BLaER1 (cell line): ENCODE measurements at regions not wholly inside any gene's neighbourhood (a gene's known extent, or its start where the extent isn't known, plus 50 kb on each side); places are given as distances from the start of the nearest gene placed in this dataset.
"Not testable (repeated sequence)": the region's sequence is repeated elsewhere in the genome, so short reads cannot be mapped to it uniquely, and the experiment has no call there.

Experiments
- H3K27ac ChIP-seq: shearing (Covaris generic); formaldehyde crosslinking; 2 replicates; pipeline ENCODE4 v1.8.1; 2022
- H3K27me3 ChIP-seq: shearing (Covaris generic); formaldehyde crosslinking; 2 replicates; pipeline ENCODE4 v1.8.1; 2022
- H3K36me3 ChIP-seq: shearing (Covaris generic); formaldehyde crosslinking; 2 replicates; pipeline ENCODE4 v1.8.1; 2022
- H3K4me1 ChIP-seq: shearing (Covaris generic); formaldehyde crosslinking; 2 replicates; pipeline ENCODE4 v1.8.1; 2022
- H3K4me2 ChIP-seq: shearing (Covaris generic); formaldehyde crosslinking; 2 replicates; pipeline ENCODE4 v1.8.1; 2022
- H3K4me3 ChIP-seq: shearing (Covaris generic); formaldehyde crosslinking; 2 replicates; pipeline ENCODE4 v1.8.1; 2022
- H3K9ac ChIP-seq: shearing (Covaris generic); formaldehyde crosslinking; 2 replicates; pipeline ENCODE4 v1.8.1; 2022
- H3K9me3 ChIP-seq: shearing (Covaris generic); formaldehyde crosslinking; 2 replicates; pipeline ENCODE4 v1.8.1; 2022
- H4K20me1 ChIP-seq: shearing (Covaris generic); formaldehyde crosslinking; 2 replicates; pipeline ENCODE4 v1.8.1; 2022
- Cebpa-rat ChIP-seq: shearing (Covaris generic); IDR thresholded peaks from 2 replicates; pipeline ENCODE4 v1.8.1; 2022

DNA sequence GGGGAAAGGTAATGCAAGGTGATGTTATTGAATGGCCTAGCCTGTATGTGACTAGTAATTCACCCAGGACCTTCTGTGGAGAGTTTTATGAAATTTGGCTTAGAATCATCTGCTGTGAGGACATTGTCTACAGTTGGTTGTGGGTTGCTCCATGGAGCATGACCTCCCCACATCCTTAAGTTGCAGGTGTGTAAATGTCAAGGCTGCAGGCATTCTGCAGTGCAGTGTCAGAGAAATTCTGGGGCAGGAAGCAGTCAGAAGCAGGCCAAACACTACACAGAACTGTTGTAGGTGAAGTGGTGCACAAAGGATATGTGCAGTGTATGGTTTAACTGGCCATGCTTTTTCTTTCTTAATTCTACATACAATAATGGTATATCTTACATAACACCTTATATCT is 588.3 kb downstream of the EBF1 start:
- H4K20me1 ChIP-seq = no peaks in the 10 kb centered on the region
- H3K4me1 ChIP-seq = peaks cover 74% of the 10 kb centered on the region
- peak overlapping the region; percentile 78 for H3K9ac ChIP-seq
- peak overlapping the region; percentile 94 for H3K27ac ChIP-seq
- peaks cover 20% of the 10 kb centered on the region for H3K9me3 ChIP-seq
- no peaks in the 10 kb centered on the region for H3K27me3 ChIP-seq
- peak overlapping the region; percentile 56 for H3K4me3 ChIP-seq
- H3K4me2 ChIP-seq = peak overlapping the region; percentile 86
- H3K36me3 ChIP-seq = peaks cover 9% of the 10 kb centered on the region; the same call in 1 of the 2 replicates
- no peak for TF ChIP-seq Cebpa-rat

DNA sequence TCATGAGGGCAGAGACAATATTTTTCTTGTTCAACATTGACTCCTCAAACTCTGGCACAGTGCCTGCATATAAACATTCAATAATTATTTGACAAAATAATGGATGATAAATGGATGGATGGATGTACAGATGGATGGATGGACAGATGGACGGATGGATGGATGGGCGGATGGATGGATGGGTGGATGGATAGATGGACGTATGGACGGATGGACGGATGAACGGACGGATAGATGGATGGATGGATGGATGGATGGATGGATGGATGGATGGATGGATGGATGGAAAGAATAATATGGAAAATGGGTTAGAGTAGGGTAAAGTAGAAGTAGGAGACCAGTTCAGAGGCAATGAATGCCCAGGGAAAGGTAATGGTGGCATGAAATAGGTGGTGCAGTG is 589.2 kb downstream of the EBF1 start:
- TF ChIP-seq Cebpa-rat = no peak
- Histone ChIP-seq H3K4me1 (peaks cover 64% of the 10 kb centered on the region), H3K36me3 (peaks cover 13% of the 10 kb centered on the region), H3K4me2 (peak overlapping the region; percentile 86), H3K9ac (peak overlapping the region; percentile 78; the same call in 1 of the 2 replicates), H3K27me3 (no peaks in the 10 kb centered on the region), H3K27ac (peak overlapping the region; percentile 94), H3K4me3 (no peak overlapping the region), H4K20me1 (no peaks in the 10 kb centered on the region), H3K9me3 (peaks cover 30% of the 10 kb centered on the region)

DNA sequence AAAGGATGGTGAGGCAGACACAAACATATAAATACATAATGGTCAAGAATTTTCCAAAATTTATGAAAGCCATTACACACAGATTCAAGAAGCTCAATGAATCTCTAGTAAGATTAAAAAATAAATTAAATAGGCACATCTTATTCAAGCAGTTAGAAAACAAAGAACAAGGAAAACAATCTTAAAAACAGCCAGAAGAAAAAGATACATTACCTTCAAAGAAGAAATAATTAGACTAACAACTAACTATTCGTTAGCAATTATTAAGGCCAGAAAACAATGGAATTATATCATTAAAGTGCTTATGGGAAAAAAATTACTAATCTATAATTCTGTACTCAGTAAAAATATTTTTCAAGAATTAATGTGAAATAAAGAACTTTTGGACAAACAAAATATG is 593.1 kb downstream of the EBF1 start:
- Histone ChIP-seq H3K36me3 (peaks cover 21% of the 10 kb centered on the region), H3K4me2 (no peak overlapping the region), H3K9ac (no peak overlapping the region), H3K4me3 (no peak overlapping the region), H3K27ac (no peak overlapping the region), H3K27me3 (no peaks in the 10 kb centered on the region), H3K4me1 (peaks cover 47% of the 10 kb centered on the region), H4K20me1 (no peaks in the 10 kb centered on the region), H3K9me3 (peaks cover 65% of the 10 kb centered on the region)
- TF ChIP-seq Cebpa-rat = no peak

DNA sequence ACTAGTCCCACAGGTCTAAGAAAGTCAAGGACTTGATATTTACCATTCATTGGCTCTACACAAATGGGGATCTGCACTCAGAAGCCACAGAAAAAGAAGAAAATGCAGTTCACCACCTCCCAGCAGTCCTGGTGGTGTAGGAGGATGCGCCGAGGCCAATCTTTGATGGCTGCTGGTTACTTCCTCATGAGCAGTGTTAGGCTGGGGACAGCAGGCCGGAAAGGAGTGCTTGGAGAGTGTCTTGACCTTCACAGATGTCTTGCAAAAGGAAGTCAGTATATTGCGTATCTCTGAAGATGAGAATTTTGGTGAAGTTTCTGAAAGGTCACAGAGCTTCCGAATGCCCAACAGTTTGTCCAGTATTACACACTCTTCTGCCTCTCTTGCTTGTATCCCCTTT is 597.0 kb downstream of the EBF1 start:
- no peaks in the 10 kb centered on the region for H4K20me1 ChIP-seq
- H3K4me3 ChIP-seq = no peak overlapping the region
- H3K36me3 ChIP-seq = peaks cover 30% of the 10 kb centered on the region
- TF ChIP-seq Cebpa-rat = no peak
- H3K4me1 ChIP-seq = peaks cover 48% of the 10 kb centered on the region
- peak overlapping the region; percentile 6; the same call in 1 of the 2 replicates for H3K4me2 ChIP-seq
- H3K9me3 ChIP-seq = peaks cover 81% of the 10 kb centered on the region
- peak overlapping the region; percentile 32 for H3K27ac ChIP-seq
- no peaks in the 10 kb centered on the region for H3K27me3 ChIP-seq
- H3K9ac ChIP-seq = no peak overlapping the region

DNA sequence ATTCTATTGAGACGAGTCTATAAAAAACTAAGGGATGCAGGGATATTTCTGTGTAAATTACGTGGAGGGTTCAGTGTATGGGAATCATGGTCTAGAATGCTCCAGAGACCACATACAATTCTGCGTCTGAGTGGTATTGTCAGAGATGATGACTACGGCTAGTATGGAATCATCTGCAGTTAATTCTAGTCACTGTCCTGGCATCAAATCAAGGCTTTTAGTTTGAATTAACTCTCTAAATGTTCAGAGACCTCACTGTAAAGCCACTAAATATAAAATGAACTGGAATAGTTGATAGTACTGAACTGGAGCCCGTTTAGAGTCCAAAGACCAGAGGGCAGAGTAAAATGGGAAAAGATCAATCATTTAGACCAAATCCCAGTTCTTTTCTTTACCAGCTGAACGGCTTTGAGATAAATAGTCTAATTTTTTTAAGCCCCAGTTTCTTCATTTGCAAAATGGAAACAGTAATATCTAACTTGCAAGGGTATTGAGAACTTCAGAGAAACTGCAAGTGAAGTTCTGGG is 599.8 kb downstream of the EBF1 start:
- H3K9ac ChIP-seq = no peak overlapping the region
- H3K27me3 ChIP-seq = no peaks in the 10 kb centered on the region
- TF ChIP-seq Cebpa-rat = no peak
- peaks cover 31% of the 10 kb centered on the region for H3K36me3 ChIP-seq
- H3K9me3 ChIP-seq = peaks cover 81% of the 10 kb centered on the region
- no peaks in the 10 kb centered on the region for H4K20me1 ChIP-seq
- peak overlapping the region; percentile 55 for H3K4me2 ChIP-seq
- H3K27ac ChIP-seq = peak overlapping the region; percentile 23
- peaks cover 48% of the 10 kb centered on the region for H3K4me1 ChIP-seq
- no peak overlapping the region for H3K4me3 ChIP-seq

DNA sequence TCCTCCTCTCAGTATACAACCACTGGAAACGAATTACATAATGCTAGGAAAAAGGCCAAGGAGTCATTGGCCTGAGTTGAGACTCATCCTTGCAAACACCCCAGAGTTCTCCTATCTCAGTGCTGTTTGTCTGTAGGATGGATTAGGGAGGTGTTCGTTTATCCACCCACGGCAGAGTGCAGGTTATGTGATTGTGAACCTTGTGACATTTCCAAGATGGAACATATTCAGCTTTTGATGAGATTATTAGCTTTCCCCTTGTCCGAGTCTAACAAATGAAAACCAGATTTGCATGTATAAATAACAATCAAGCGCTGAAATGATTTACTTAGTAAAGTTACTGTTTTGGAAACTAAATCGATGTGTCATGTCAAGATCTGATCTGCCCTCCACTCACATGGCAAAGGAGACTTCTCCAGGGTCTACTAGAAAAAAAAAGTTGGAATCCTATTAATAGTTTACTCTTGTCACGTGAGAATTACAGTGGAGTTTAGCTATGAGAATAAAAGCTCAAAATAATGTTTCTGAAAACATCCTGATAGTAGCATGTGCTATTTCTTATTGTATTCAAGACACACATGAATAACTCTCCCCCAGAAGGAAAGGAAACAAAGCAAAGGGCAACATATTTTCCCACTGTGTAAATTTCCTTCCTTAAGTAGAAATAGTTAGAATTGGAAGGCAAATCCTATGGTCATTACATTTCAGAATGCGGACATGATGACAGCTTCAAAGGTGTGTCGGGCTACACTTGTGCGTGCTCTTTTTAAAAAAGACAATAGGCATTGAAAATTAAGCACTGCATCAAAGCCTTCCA is 600.4 kb downstream of the EBF1 start:
- Histone ChIP-seq H3K27me3 (no peaks in the 10 kb centered on the region), H3K9me3 (peaks cover 80% of the 10 kb centered on the region), H4K20me1 (no peaks in the 10 kb centered on the region), H3K27ac (peak overlapping the region; percentile 23), H3K9ac (no peak overlapping the region), H3K4me2 (peak overlapping the region; percentile 55), H3K36me3 (peaks cover 28% of the 10 kb centered on the region), H3K4me1 (peaks cover 48% of the 10 kb centered on the region), H3K4me3 (no peak overlapping the region)
- no peak for TF ChIP-seq Cebpa-rat

DNA sequence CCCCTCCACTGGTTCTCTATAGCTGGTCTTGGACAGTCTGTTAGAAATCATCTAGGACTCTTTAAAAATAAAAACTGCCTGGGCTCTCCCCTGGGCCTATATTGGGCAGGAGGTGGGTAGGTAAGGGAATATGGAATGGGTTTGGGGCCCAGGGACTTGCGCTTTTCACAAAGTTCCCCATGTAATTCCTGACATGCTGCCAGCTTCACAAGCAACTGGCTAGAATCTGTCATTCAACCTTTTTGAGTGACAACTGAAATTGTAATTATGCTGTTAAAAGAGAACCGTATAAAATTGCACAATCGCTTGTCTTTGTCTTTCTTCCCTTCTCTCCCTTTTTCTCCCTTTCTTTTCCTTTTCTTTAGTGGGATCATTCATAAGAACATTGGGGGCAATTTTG is 603.1 kb downstream of the EBF1 start:
- H3K27ac ChIP-seq = no peak overlapping the region
- H3K9ac ChIP-seq = no peak overlapping the region
- H4K20me1 ChIP-seq = no peaks in the 10 kb centered on the region
- no peak overlapping the region for H3K4me2 ChIP-seq
- no peak for TF ChIP-seq Cebpa-rat
- H3K36me3 ChIP-seq = peaks cover 28% of the 10 kb centered on the region
- H3K4me3 ChIP-seq = no peak overlapping the region
- H3K4me1 ChIP-seq = peaks cover 29% of the 10 kb centered on the region
- peaks cover 74% of the 10 kb centered on the region for H3K9me3 ChIP-seq
- H3K27me3 ChIP-seq = no peaks in the 10 kb centered on the region

DNA sequence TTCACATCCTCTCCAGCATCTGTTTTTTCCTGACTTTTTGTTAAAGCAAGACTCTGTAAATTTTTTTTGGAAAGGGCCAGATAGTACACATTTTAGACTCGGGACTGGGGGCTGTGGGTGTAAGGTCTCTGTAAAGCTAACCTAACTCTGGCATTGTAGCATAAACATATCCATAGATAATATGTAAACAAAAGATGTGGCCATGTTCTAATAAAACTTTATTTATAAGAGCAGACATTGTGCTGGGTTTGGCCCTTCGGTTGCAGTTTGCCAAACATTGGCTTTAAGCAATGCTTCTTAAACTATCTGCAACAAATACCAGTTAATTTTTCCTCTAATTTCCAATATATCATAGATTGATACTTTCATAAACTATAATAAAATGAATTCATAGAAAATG is 605.2 kb downstream of the EBF1 start:
- Histone ChIP-seq H3K36me3 (peaks cover 21% of the 10 kb centered on the region), H3K9me3 (peaks cover 76% of the 10 kb centered on the region), H3K4me1 (peaks cover 13% of the 10 kb centered on the region), H4K20me1 (no peaks in the 10 kb centered on the region), H3K9ac (no peak overlapping the region), H3K27me3 (no peaks in the 10 kb centered on the region), H3K27ac (no peak overlapping the region), H3K4me2 (no peak overlapping the region), H3K4me3 (no peak overlapping the region)
- no peak for TF ChIP-seq Cebpa-rat

DNA sequence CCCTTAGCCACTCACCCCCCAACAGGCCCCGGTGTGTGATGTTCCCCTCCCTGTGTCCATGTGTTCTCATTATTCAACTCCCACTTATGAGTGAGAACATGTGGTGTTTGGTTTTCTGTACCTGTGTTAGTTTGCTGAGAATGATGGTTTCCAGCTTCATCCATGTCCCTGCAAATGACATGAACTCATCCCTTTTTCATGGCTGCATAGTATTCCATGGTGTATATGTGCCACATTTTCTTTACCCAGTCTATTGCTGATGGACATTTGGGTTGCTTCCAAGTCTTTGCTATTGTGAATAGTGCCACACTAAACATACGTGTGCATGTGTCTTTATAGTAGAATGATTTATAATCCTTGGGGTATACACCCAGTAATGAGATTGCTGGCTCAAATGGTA is 605.7 kb downstream of the EBF1 start:
- H3K9ac ChIP-seq, H3K27ac ChIP-seq, H3K4me1 ChIP-seq, H3K4me3 ChIP-seq, H3K27me3 ChIP-seq, H4K20me1 ChIP-seq, H3K4me2 ChIP-seq: not testable (repeated sequence)
- peaks cover 80% of the 10 kb centered on the region for H3K9me3 ChIP-seq
- H3K36me3 ChIP-seq = peaks cover 21% of the 10 kb centered on the region

DNA sequence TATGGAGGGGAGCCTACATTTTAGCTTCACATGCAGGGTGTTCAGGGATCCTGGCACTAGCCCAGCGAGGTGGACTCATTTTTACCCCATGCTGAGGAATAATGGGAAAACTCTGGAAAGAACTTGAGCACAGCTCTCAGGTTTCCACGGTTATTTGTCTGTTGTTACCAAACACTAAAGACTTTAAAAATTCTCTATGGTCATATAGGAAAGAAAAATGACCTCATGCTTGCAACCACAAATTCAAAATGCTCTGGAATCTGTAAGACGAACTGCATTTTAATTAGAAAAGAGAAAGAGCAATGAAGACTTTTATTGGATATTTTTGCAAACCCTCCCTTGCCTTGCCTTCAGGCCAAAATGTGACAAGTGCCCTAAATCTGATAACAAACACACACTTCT is 606.9 kb downstream of the EBF1 start:
- no peak overlapping the region for H3K27ac ChIP-seq
- TF ChIP-seq Cebpa-rat = no peak

More for the DNA sequence above, 606.9 kb downstream of the EBF1 start:
- Histone ChIP-seq H4K20me1 (no peaks in the 10 kb centered on the region), H3K9ac (no peak overlapping the region), H3K4me2 (no peak overlapping the region), H3K9me3 (peaks cover 75% of the 10 kb centered on the region), H3K4me3 (no peak overlapping the region), H3K27me3 (no peaks in the 10 kb centered on the region), H3K4me1 (peaks cover 8% of the 10 kb centered on the region), H3K36me3 (peaks cover 14% of the 10 kb centered on the region)
